SK-N-SH (cell line): ENCODE measurements at regions not wholly inside any gene's neighbourhood (a gene's known extent, or its start where the extent isn't known, plus 50 kb on each side); places are given as distances from the start of the nearest gene placed in this dataset.

ENCODE experiments used
- CTCF ChIA-PET: fragments of 300-600, 350-600 bp; formaldehyde crosslinking; extraction: SDS; loops from one replicate; lab custom pipeline; 2021; lab: Yijun Ruan, JAX
- POLR2A ChIA-PET: fragments of 350-600 bp; sonication (Branson Sonifier 250); formaldehyde crosslinking; extraction: SDS; loops from one replicate; lab custom pipeline; 2020; ENCODE audit warnings: antibody characterized with exemption, inconsistent platforms; lab: Yijun Ruan, JAX
- DNase-seq: peaks from one replicate; pipeline ENCODE4 v3.0.0; 2012
- H2AFZ ChIP-seq: fragments of 200-600 bp; sonication (generic); 2 replicates; pipeline ENCODE4 v1.8.1; 2016; ENCODE audit warnings: antibody characterized with exemption, mild to moderate bottlenecking, low read depth
- H3F3A ChIP-seq: fragments of 200-600 bp; sonication (generic); replicated peaks from 2 replicates; pipeline ENCODE3; 2016; ENCODE audit warnings: antibody characterized with exemption, mild to moderate bottlenecking; ENCODE audit not compliant: insufficient read depth
- H3K27ac ChIP-seq, 2 experiments: fragments of 200-500 bp in 1 of 2; fragments of 200-600 bp in 1 of 2; sonication (Bioruptor generic) in 1 of 2; sonication (generic), shearing (Covaris generic) in 1 of 2; 2 replicates each; pipeline versions ENCODE4 v1.5.1 to v1.6.1; 2014 to 2016; ENCODE audit warnings: low read depth in 2 of 2, inconsistent platforms in 1 of 2, low read length in 1 of 2, mild to moderate bottlenecking in 1 of 2, mixed read lengths in 1 of 2
- H3K27me3 ChIP-seq: fragments of 200-600 bp; sonication (generic), shearing (Covaris generic); 2 replicates; pipeline ENCODE4 v1.6.1; 2016; ENCODE audit warnings: mixed run types; ENCODE audit not compliant: insufficient read depth
- H3K36me3 ChIP-seq, 2 experiments: fragments of 200-500 bp in 1 of 2; fragments of 200-600 bp in 1 of 2; sonication (Bioruptor generic) in 1 of 2; sonication (generic) in 1 of 2; replicated peaks in 1 of 2; 2 replicates each; pipeline versions ENCODE3 to v1.5.1; 2014 to 2016; ENCODE audit warnings: low read length in 1 of 2, mild to moderate bottlenecking in 1 of 2; ENCODE audit not compliant: insufficient read depth in 2 of 2, control insufficient read depth in 1 of 2
- H3K4me1 ChIP-seq, 2 experiments: fragments of 200-500 bp in 1 of 2; fragments of 200-600 bp in 1 of 2; sonication (Bioruptor generic) in 1 of 2; sonication (generic), shearing (Covaris generic) in 1 of 2; 2 replicates each; pipeline versions ENCODE4 v1.5.1 to v1.6.1; 2014 to 2016; ENCODE audit warnings: low read depth in 1 of 2, low read length in 1 of 2, mixed run types in 1 of 2; ENCODE audit not compliant: insufficient read depth in 2 of 2, control insufficient read depth in 1 of 2
- H3K4me2 ChIP-seq: fragments of 200-600 bp; sonication (generic), shearing (Covaris generic); 2 replicates; pipeline ENCODE4 v1.6.1; 2017; ENCODE audit warnings: mixed run types
- H3K4me3 ChIP-seq, 2 experiments: fragments of 200-500 bp in 1 of 2; fragments of 200-600 bp in 1 of 2; sonication (Bioruptor generic) in 1 of 2; sonication (generic), shearing (Covaris generic) in 1 of 2; 2 replicates each; pipeline versions ENCODE4 v1.5.1 to v1.8.1; 2014 to 2016; ENCODE audit warnings: low read depth in 2 of 2, inconsistent platforms in 1 of 2, low read length in 1 of 2, mild to moderate bottlenecking in 1 of 2, mixed read lengths in 1 of 2, moderate library complexity in 1 of 2
- H3K79me2 ChIP-seq: fragments of 200-600 bp; sonication (generic); 2 replicates; pipeline ENCODE4 v1.8.1; 2017; ENCODE audit warnings: mild to moderate bottlenecking; ENCODE audit not compliant: insufficient read depth
- H3K9ac ChIP-seq: fragments of 200-600 bp; sonication (generic); 2 replicates; pipeline ENCODE4 v1.6.1; 2017; ENCODE audit warnings: mixed run types
- H3K9me2 ChIP-seq: fragments of 200-600 bp; sonication (generic); 2 replicates; pipeline ENCODE4 v1.6.1; 2017; ENCODE audit warnings: mixed run types
- H3K9me3 ChIP-seq: fragments of 200-600 bp; sonication (generic); 2 replicates; pipeline ENCODE4 v1.6.1; 2017; ENCODE audit warnings: mixed run types, mild to moderate bottlenecking, moderate library complexity
- H4K20me1 ChIP-seq: fragments of 200-600 bp; sonication (generic); 2 replicates; pipeline ENCODE4 v1.6.1; 2017; ENCODE audit warnings: mild to moderate bottlenecking, mixed run types; ENCODE audit not compliant: insufficient read depth
- GATA2 ChIP-seq: sonication (generic); formaldehyde crosslinking; IDR thresholded peaks from 2 replicates; pipeline ENCODE4 v1.5.0; 2020; ENCODE audit warnings: mild to moderate bottlenecking, missing genetic modification reagents
- JUND ChIP-seq: IDR thresholded peaks from 2 replicates; pipeline ENCODE4 v1.4.0; 2012
- MAX ChIP-seq: IDR thresholded peaks from 2 replicates; pipeline ENCODE4 v1.4.0; 2012; ENCODE audit warnings: low read depth
- MXI1 ChIP-seq: IDR thresholded peaks from 2 replicates; pipeline ENCODE4 v1.6.1; 2012; ENCODE audit warnings: mild to moderate bottlenecking, low read depth, low read length, improper control_type of control experiment
- NRF1 ChIP-seq: IDR thresholded peaks from 2 replicates; pipeline ENCODE4 v1.6.1; 2012; ENCODE audit warnings: low read depth, mild to moderate bottlenecking, low read length
- POLR2AphosphoS5 ChIP-seq: IDR thresholded peaks from 2 replicates; pipeline ENCODE4 v1.6.1; 2012; ENCODE audit warnings: low read depth, low read length
- RCOR1 ChIP-seq: fragments of 150-350 bp; IDR thresholded peaks from 2 replicates; pipeline ENCODE4 v1.6.1; 2017; ENCODE audit warnings: antibody characterized with exemption, low read length
- RXRA ChIP-seq: IDR thresholded peaks from 2 replicates; pipeline ENCODE4 v1.4.0; 2012; ENCODE audit warnings: low read depth, mild to moderate bottlenecking, borderline replicate concordance
- TAF1 ChIP-seq: IDR thresholded peaks from 2 replicates; pipeline ENCODE4 v1.6.1; 2012; ENCODE audit warnings: low read depth, mild to moderate bottlenecking, low read length, moderate library complexity, borderline replicate concordance
- USF2 ChIP-seq: fragments of 150-350 bp; IDR thresholded peaks from 2 replicates; pipeline ENCODE4 v1.6.1; 2017; ENCODE audit warnings: antibody characterized with exemption, low read length, low read depth, borderline replicate concordance
- WGBS: methylation state at CpG from one replicate; pipeline ENCODE4 v1.1.6; 2017; ENCODE audit warnings: low lambda C conversion rate; 5-methylcytosine and 5-hydroxymethylcytosine counted together
- TF ChIP-seq, protein P1 (sequence below): fragments of 200-600 bp; sonication (generic); IDR thresholded peaks from 2 replicates; pipeline ENCODE4 v1.6.1; 2017; ENCODE audit warnings: antibody characterized with exemption, mild to moderate bottlenecking, moderate library complexity

GRCh38 chr15:61404567-61404966 is 175.5 kb upstream of the RORA start:
- H3K27me3 ChIP-seq: no peaks in the 10 kb centered on the region
- TF ChIP-seq USF2 (no peak), RCOR1 (no peak), MAX (no peak), JUND (no peak), TAF1 (no peak), MXI1 (no peak), GATA2 (CRISPR knock-in tag) (no peak), RXRA (no peak)
- TF ChIP-seq, protein P1, sequence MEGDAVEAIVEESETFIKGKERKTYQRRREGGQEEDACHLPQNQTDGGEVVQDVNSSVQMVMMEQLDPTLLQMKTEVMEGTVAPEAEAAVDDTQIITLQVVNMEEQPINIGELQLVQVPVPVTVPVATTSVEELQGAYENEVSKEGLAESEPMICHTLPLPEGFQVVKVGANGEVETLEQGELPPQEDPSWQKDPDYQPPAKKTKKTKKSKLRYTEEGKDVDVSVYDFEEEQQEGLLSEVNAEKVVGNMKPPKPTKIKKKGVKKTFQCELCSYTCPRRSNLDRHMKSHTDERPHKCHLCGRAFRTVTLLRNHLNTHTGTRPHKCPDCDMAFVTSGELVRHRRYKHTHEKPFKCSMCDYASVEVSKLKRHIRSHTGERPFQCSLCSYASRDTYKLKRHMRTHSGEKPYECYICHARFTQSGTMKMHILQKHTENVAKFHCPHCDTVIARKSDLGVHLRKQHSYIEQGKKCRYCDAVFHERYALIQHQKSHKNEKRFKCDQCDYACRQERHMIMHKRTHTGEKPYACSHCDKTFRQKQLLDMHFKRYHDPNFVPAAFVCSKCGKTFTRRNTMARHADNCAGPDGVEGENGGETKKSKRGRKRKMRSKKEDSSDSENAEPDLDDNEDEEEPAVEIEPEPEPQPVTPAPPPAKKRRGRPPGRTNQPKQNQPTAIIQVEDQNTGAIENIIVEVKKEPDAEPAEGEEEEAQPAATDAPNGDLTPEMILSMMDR: no peak
- H3K9ac ChIP-seq: no peak overlapping the region
- ChIA-PET POLR2A (no interaction called here), CTCF (no interaction called here)
- no peaks in the 10 kb centered on the region for H3F3A ChIP-seq
- H3K4me2 ChIP-seq: no peak overlapping the region
- H3K36me3 ChIP-seq: no peaks in the 10 kb centered on the region
- no peak overlapping the region for H2AFZ ChIP-seq
- H3K79me2 ChIP-seq: no peaks in the 10 kb centered on the region
- no peak overlapping the region for H3K27ac ChIP-seq
- 73% methylated on average over 2 of the region's 2 CpGs for WGBS
- no peak overlapping the region for H3K4me3 ChIP-seq
- H4K20me1 ChIP-seq: no peaks in the 10 kb centered on the region
- no peaks in the 10 kb centered on the region for H3K9me2 ChIP-seq
- H3K4me1 ChIP-seq: no peaks in the 10 kb centered on the region
- H3K9me3 ChIP-seq: no peaks in the 10 kb centered on the region
- no peak for DNase-seq

DNA sequence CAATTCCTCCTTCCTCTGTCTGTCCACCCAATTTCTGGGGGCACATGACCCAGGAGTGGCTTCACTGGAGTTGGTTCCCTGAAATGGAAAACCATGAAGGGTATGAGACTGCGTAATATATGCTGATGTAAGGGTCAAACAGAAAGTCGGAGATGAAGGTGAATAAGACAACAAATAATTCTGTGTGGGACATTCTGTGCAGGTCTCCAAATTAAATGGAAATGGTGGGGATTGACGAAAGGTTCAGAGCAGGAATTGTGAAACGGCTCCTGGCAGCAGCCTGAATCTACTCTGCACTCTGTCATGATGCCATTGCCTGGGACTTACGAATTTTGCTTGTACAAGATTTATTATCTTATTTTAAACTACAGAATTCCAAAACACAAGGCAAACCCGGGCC is 174.8 kb upstream of the RORA start:
- ChIA-PET POLR2A (no interaction called here), CTCF (no interaction called here)
- no peak overlapping the region for H3K27ac ChIP-seq
- H2AFZ ChIP-seq: no peak overlapping the region
- H3K4me1 ChIP-seq: no peaks in the 10 kb centered on the region
- no peaks in the 10 kb centered on the region for H3K79me2 ChIP-seq
- no peaks in the 10 kb centered on the region for H3K9me3 ChIP-seq
- no peaks in the 10 kb centered on the region for H3K27me3 ChIP-seq
- DNase-seq: no peak
- no peak overlapping the region for H3K9ac ChIP-seq
- 41% methylated on average over 6 of the region's 6 CpGs for WGBS
- H4K20me1 ChIP-seq: no peaks in the 10 kb centered on the region
- TF ChIP-seq POLR2AphosphoS5 (no peak), MAX (no peak), NRF1 (no peak)
- H3K4me3 ChIP-seq: no peak overlapping the region
- H3K9me2 ChIP-seq: no peaks in the 10 kb centered on the region
- no peaks in the 10 kb centered on the region for H3F3A ChIP-seq
- H3K4me2 ChIP-seq: no peak overlapping the region
- H3K36me3 ChIP-seq: no peaks in the 10 kb centered on the region
